ENCODE measurements at regions not wholly inside any gene's neighbourhood (a gene's known extent, or its start where the extent isn't known, plus 50 kb on each side); places are given as distances from the start of the nearest gene placed in this dataset.

GRCh38 chr6:165986914-165987482 is 180.7 kb downstream of the TBXT start:
- no peak overlapping the region for H3K4me3 ChIP-seq (ENCODE audit: low read depth, poor library complexity, severe bottlenecking)
- TF ChIP-seq POLR2A (IDR thresholded peaks at IDR 0.05) (no peak), CTCF (IDR thresholded peaks at IDR 0.05) (no peak)
- WGBS, 2 donors: 0 to 1% methylated on average over 27 of the region's 27 CpGs
- intact Hi-C loops (cut with DNase I; ENCODE audit: low total_unique reads): no loop called here
- no peak for DNase-seq (ENCODE audit: low spot score in 2 of 2)

- intact Hi-C loops (cut with DNase I; ENCODE audit: low total_unique reads): no loop called here
- no peak overlapping the region for H3K4me3 ChIP-seq (ENCODE audit: low read depth, poor library complexity, severe bottlenecking)
- DNase-seq (ENCODE audit: low spot score in 2 of 2): no peak
Observed at GRCh38 chr6:165986311-165986913, 181.2 kb downstream of the TBXT start.

GRCh38 chr6:165985806-165986299 is 181.8 kb downstream of the TBXT start:
- no peak for TF ChIP-seq POLR2A (IDR thresholded peaks at IDR 0.05)
- no peak for TF ChIP-seq CTCF (IDR thresholded peaks at IDR 0.05)
- DNase-seq (ENCODE audit: low spot score in 2 of 2): no peak
- 12 to 18% methylated on average over 14 of the region's 14 CpGs for WGBS, 2 donors
- H3K4me3 ChIP-seq (ENCODE audit: low read depth, poor library complexity, severe bottlenecking): no peak overlapping the region
- intact Hi-C loops (cut with DNase I; ENCODE audit: low total_unique reads): no loop called here

More at GRCh38 chr6:165986311-165986913, 181.2 kb downstream of the TBXT start:
- TF ChIP-seq CTCF (IDR thresholded peaks at IDR 0.05) (no peak), POLR2A (IDR thresholded peaks at IDR 0.05) (no peak)
- 2% methylated on average over 8 of the region's 8 CpGs for WGBS, 2 donors

GRCh38 chr6:165985281-165985805 is 182.3 kb downstream of the TBXT start:
- intact Hi-C loops (cut with DNase I; ENCODE audit: low total_unique reads): no loop called here
- no peak for DNase-seq (ENCODE audit: low spot score in 2 of 2)
- no peak overlapping the region for H3K4me3 ChIP-seq (ENCODE audit: low read depth, poor library complexity, severe bottlenecking)
- WGBS, 2 donors: 48 to 55% methylated on average over 7 of the region's 7 CpGs
- TF ChIP-seq CTCF (IDR thresholded peaks at IDR 0.05) (no peak), POLR2A (IDR thresholded peaks at IDR 0.05) (no peak)

GRCh38 chr6:165984729-165985275 is 182.8 kb downstream of the TBXT start:
- intact Hi-C loops (cut with DNase I; ENCODE audit: low total_unique reads): no loop called here
- WGBS, 2 donors: 90 to 91% methylated on average over 11 of the region's 11 CpGs
- TF ChIP-seq CTCF (IDR thresholded peaks at IDR 0.05) (no peak), POLR2A (IDR thresholded peaks at IDR 0.05) (no peak)
- H3K4me3 ChIP-seq (ENCODE audit: low read depth, poor library complexity, severe bottlenecking): no peak overlapping the region
- DNase-seq (ENCODE audit: low spot score in 2 of 2): no peak

Data from lower leg skin (tissue), 4 donors.